IMR-90 (cell line): ENCODE measurements at regions not wholly inside any gene's neighbourhood (a gene's known extent, or its start where the extent isn't known, plus 50 kb on each side); places are given as distances from the start of the nearest gene placed in this dataset.

Experiments
- ATAC-seq: fragments of 200-7000 bp; cut with Tn5 transposase; 2 replicates; pipeline ENCODE4 v1.9.1; 2020; ENCODE audit warnings: low read depth, mild to moderate bottlenecking, moderate library complexity
- BruUV-seq: library from RNA; stranded (reverse); fragments of 400-500 nt; replicated peaks from 2 replicates; lab custom pipeline; 2021; lab: Mats Ljungman, UMichigan
- CTCF ChIA-PET: fragments of 300-600 bp; formaldehyde crosslinking; extraction: SDS; loops from one replicate; lab custom pipeline; 2021; ENCODE audit warnings: antibody characterized with exemption; lab: Yijun Ruan, JAX
- POLR2A ChIA-PET: fragments of 300-600 bp; sonication (Branson Sonifier 250); formaldehyde crosslinking; loops from one replicate; lab custom pipeline; 2022; ENCODE audit warnings: antibody characterized with exemption; ENCODE audit not compliant: unreplicated experiment; lab: Charles Lee
- DNase-seq: peaks from one replicate; pipeline ENCODE4 v3.0.0; 2013
- H2AFZ ChIP-seq: replicated peaks from 2 replicates; pipeline ENCODE3; 2013; ENCODE audit warnings: low read length, mild to moderate bottlenecking; ENCODE audit not compliant: poor library complexity
- H2AK5ac ChIP-seq: 2 replicates; pipeline ENCODE4 v1.6.1; 2013; ENCODE audit warnings: low read depth, low read length, inconsistent platforms
- H2AK9ac ChIP-seq: replicated peaks from 2 replicates; pipeline ENCODE3; 2013; ENCODE audit warnings: mild to moderate bottlenecking, low read depth, low read length, moderate library complexity; ENCODE audit not compliant: poor library complexity
- H2BK120ac ChIP-seq: 2 replicates; pipeline ENCODE4 v1.6.1; 2013; ENCODE audit warnings: low read depth, low read length, inconsistent platforms
- H2BK15ac ChIP-seq: 3 replicates; pipeline ENCODE4 v1.6.1; 2013; ENCODE audit warnings: low read depth, low read length, inconsistent platforms
- H2BK20ac ChIP-seq: 2 replicates; pipeline ENCODE4 v1.6.1; 2013; ENCODE audit warnings: low read depth, mild to moderate bottlenecking, inconsistent platforms, low read length, moderate library complexity
- H2BK5ac ChIP-seq: 2 replicates; pipeline ENCODE4 v1.6.1; 2013; ENCODE audit warnings: mild to moderate bottlenecking, low read depth, low read length, inconsistent platforms; ENCODE audit not compliant: poor library complexity, severe bottlenecking
- H3K14ac ChIP-seq: replicated peaks from 2 replicates; pipeline ENCODE4 v1.6.1; 2013; ENCODE audit warnings: low read depth, low read length, inconsistent platforms
- H3K18ac ChIP-seq: 2 replicates; pipeline ENCODE4 v1.6.1; 2013; ENCODE audit warnings: low read depth, low read length, control low read depth
- H3K23ac ChIP-seq: 2 replicates; pipeline ENCODE4 v1.6.1; 2013; ENCODE audit warnings: low read depth, low read length, inconsistent platforms
- H3K27ac ChIP-seq: 2 replicates; pipeline ENCODE4 v1.5.1; 2013; ENCODE audit warnings: mild to moderate bottlenecking, control low read depth, low read length; ENCODE audit not compliant: insufficient read depth
- H3K27me3 ChIP-seq: 2 replicates; pipeline ENCODE4 v1.6.1; 2013; ENCODE audit warnings: low read length; ENCODE audit not compliant: control insufficient read depth, insufficient read depth
- H3K36me3 ChIP-seq: 2 replicates; pipeline ENCODE4 v1.6.1; 2013; ENCODE audit warnings: low read length, mixed read lengths; ENCODE audit not compliant: control insufficient read depth, insufficient read depth
- H3K4ac ChIP-seq: 2 replicates; pipeline ENCODE4 v1.6.1; 2013; ENCODE audit warnings: low read depth, low read length, inconsistent platforms
- H3K4me1 ChIP-seq: 2 replicates; pipeline ENCODE4 v1.6.1; 2013; ENCODE audit warnings: low read length, mixed read lengths; ENCODE audit not compliant: control insufficient read depth, insufficient read depth
- H3K4me2 ChIP-seq: 2 replicates; pipeline ENCODE4 v1.6.1; 2013; ENCODE audit warnings: low read depth, mild to moderate bottlenecking, control low read depth, low read length, moderate library complexity
- H3K4me3 ChIP-seq: 2 replicates; pipeline ENCODE4 v1.5.1; 2013; ENCODE audit warnings: low read depth, mild to moderate bottlenecking, control low read depth, low read length, moderate library complexity; ENCODE audit not compliant: insufficient read depth
- H3K56ac ChIP-seq: 2 replicates; pipeline ENCODE4 v1.6.1; 2013; ENCODE audit warnings: low read length, inconsistent platforms; ENCODE audit not compliant: insufficient read depth; ENCODE audit errors: extremely low read depth
- H3K79me1 ChIP-seq, 2 experiments: 2 replicates each; pipeline ENCODE4 v1.6.1; 2013; ENCODE audit warnings: low read length in 2 of 2, inconsistent platforms in 1 of 2, low read depth in 1 of 2
- H3K9ac ChIP-seq: 2 replicates; pipeline ENCODE4 v1.6.1; 2013; ENCODE audit warnings: low read depth, low read length, control low read depth
- H3K9me1 ChIP-seq: 2 replicates; pipeline ENCODE4 v1.6.1; 2013; ENCODE audit warnings: low read length, inconsistent platforms; ENCODE audit not compliant: insufficient read depth
- H3K9me3 ChIP-seq: 2 replicates; pipeline ENCODE4 v1.6.1; 2013; ENCODE audit warnings: low read length; ENCODE audit not compliant: control insufficient read depth, insufficient read depth
- H4K20me1 ChIP-seq: 2 replicates; pipeline ENCODE4 v1.6.1; 2013; ENCODE audit warnings: low read length, inconsistent platforms; ENCODE audit not compliant: insufficient read depth
- H4K5ac ChIP-seq: 2 replicates; pipeline ENCODE4 v1.6.1; 2013; ENCODE audit warnings: mild to moderate bottlenecking, low read depth, low read length, control low read depth
- H4K8ac ChIP-seq, 2 experiments: 2 replicates each; pipeline ENCODE4 v1.6.1; 2013; ENCODE audit warnings: low read depth in 2 of 2, low read length in 2 of 2, control low read depth in 1 of 2, inconsistent platforms in 1 of 2
- H4K91ac ChIP-seq: 2 replicates; pipeline ENCODE4 v1.6.1; 2013; ENCODE audit warnings: low read depth, low read length, inconsistent platforms; ENCODE audit not compliant: insufficient read depth
- BHLHE40 ChIP-seq: fragments of 150-350 bp; IDR thresholded peaks from 2 replicates; pipeline ENCODE4 v1.6.1; 2016; ENCODE audit warnings: mild to moderate bottlenecking, low read depth, low read length
- CEBPB ChIP-seq: IDR thresholded peaks from 2 replicates; pipeline ENCODE4 v1.6.1; 2012; ENCODE audit warnings: low read depth, low read length, improper control_type of control experiment
- CHD1 ChIP-seq: IDR thresholded peaks from 2 replicates; pipeline ENCODE4 v1.6.1; 2012; ENCODE audit warnings: low read depth, low read length, improper control_type of control experiment
- CTCF ChIP-seq: conservative IDR thresholded peaks from 2 replicates; pipeline ENCODE4 v1.5.1; 2012; ENCODE audit warnings: mild to moderate bottlenecking, low read depth, low read length, improper control_type of control experiment
- ELK1 ChIP-seq: fragments of 150-350 bp; IDR thresholded peaks from 2 replicates; pipeline ENCODE4 v1.6.1; 2016; ENCODE audit warnings: low read depth, mild to moderate bottlenecking, low read length, moderate library complexity, borderline replicate concordance
- FOS ChIP-seq: fragments of 150-350 bp; IDR thresholded peaks from 2 replicates; pipeline ENCODE4 v1.6.1; 2016; ENCODE audit warnings: low read depth, low read length
- MAFK ChIP-seq: IDR thresholded peaks from 2 replicates; pipeline ENCODE4 v1.6.1; 2012; ENCODE audit warnings: low read depth, low read length, improper control_type of control experiment
- MAZ ChIP-seq: IDR thresholded peaks from 2 replicates; pipeline ENCODE4 v1.6.1; 2012; ENCODE audit warnings: low read depth, mild to moderate bottlenecking, low read length, improper control_type of control experiment, moderate library complexity, borderline replicate concordance
- MXI1 ChIP-seq: IDR thresholded peaks from 2 replicates; pipeline ENCODE4 v1.6.1; 2012; ENCODE audit warnings: low read depth, mild to moderate bottlenecking, low read length, moderate library complexity, borderline replicate concordance
- NFE2L2 ChIP-seq: fragments of 150-350 bp; IDR thresholded peaks from 2 replicates; pipeline ENCODE4 v1.6.1; 2016; ENCODE audit warnings: low read depth, mild to moderate bottlenecking, low read length
- POLR2A ChIP-seq: IDR thresholded peaks from 2 replicates; pipeline ENCODE4 v1.6.1; 2012; ENCODE audit warnings: mild to moderate bottlenecking, low read depth, low read length
- RAD21 ChIP-seq: IDR thresholded peaks from 2 replicates; pipeline ENCODE4 v1.6.1; 2012; ENCODE audit warnings: low read length, improper control_type of control experiment
- RCOR1 ChIP-seq: IDR thresholded peaks from 2 replicates; pipeline ENCODE4 v1.6.1; 2012; ENCODE audit warnings: mild to moderate bottlenecking, low read length, improper control_type of control experiment; ENCODE audit not compliant: insufficient replicate concordance
- SMC3 ChIP-seq: fragments of 150-350 bp; IDR thresholded peaks from 2 replicates; pipeline ENCODE4 v1.6.1; 2016; ENCODE audit warnings: low read depth, mild to moderate bottlenecking, antibody characterized with exemption, low read length, moderate library complexity
- USF2 ChIP-seq: fragments of 150-350 bp; IDR thresholded peaks from 2 replicates; pipeline ENCODE4 v1.6.1; 2017; ENCODE audit warnings: mild to moderate bottlenecking, antibody characterized with exemption, low read length, low read depth
- WGBS, 2 experiments: methylation state at CpG; one replicate each; pipeline versions ENCODE4 v1.1.5 to v1.1.7; 2013; ENCODE audit warnings: missing lambda C conversion rate in 2 of 2; ENCODE audit not compliant: insufficient read length in 1 of 2; ENCODE audit errors: extremely low coverage in 2 of 2; 5-methylcytosine and 5-hydroxymethylcytosine counted together
- dilution Hi-C: fragments of 300-500 bp; cut with HindIII; formaldehyde crosslinking; loops from one replicate; pipeline ENCODE4 v1.14.3; 2018; ENCODE audit warnings: low sequenced_read_pairs; ENCODE audit not compliant: unreplicated experiment
- in situ Hi-C: fragments of 300-500 bp; cut with MboI; formaldehyde crosslinking; loops from 3 replicates; pipeline ENCODE4 v1.14.3; 2019; ENCODE audit warnings: low sequenced_read_pairs, inconsistent platforms, mixed read lengths
- intact Hi-C: fragments of 100-400 bp; cut with micrococcal nuclease; formaldehyde crosslinking; loops from 2 replicates; pipeline ENCODE4 v1.10.0; 2022

GRCh38 chr1:193806079-193807048 lies 620.0 kb upstream of the B3GALT2 start:
- Histone ChIP-seq H2BK5ac (no peak overlapping the region), H3K36me3 (no peaks in the 10 kb centered on the region), H3K56ac (no peak overlapping the region), H4K20me1 (no peaks in the 10 kb centered on the region), H4K5ac (no peak overlapping the region), H3K23ac (no peak overlapping the region), H2AK5ac (no peak overlapping the region), H2BK20ac (no peak overlapping the region), H4K91ac (no peak overlapping the region), H3K4me3 (no peak overlapping the region), H3K9me3 (no peaks in the 10 kb centered on the region), H3K4ac (no peak overlapping the region), H3K9ac (no peak overlapping the region), H3K27ac (no peak overlapping the region), H3K9me1 (no peaks in the 10 kb centered on the region), H3K79me1 (no peaks in the 10 kb centered on the region), H3K4me2 (no peak overlapping the region), H3K18ac (no peak overlapping the region), H4K8ac (no peak overlapping the region), H2BK120ac (no peak overlapping the region), H3K14ac (no peak overlapping the region), H2AFZ (no peak overlapping the region), H2AK9ac (no peak overlapping the region), H3K27me3 (no peaks in the 10 kb centered on the region), H3K4me1 (no peaks in the 10 kb centered on the region), H2BK15ac (no peak overlapping the region)
- in situ Hi-C loops, result no loop called here
- DNase-seq (peak; percentile 38), ATAC-seq (peak; percentile 37)
- dilution Hi-C loops, result no loop called here
- no TSS peak for BruUV-seq
- ChIA-PET POLR2A (interaction anchor here (0.6 kb wide), 1 partner anchor 207 kb away, joined by 3 read pairs; no protein-coding TSS in a partner anchor), CTCF (no interaction called here)
- intact Hi-C loops, result no loop called here
- WGBS, 2 experiments, result no CpG with 5 or more reads among the region's 3 CpGs
- TF ChIP-seq RAD21 (no peak), NFE2L2 (no peak), POLR2A (no peak), CTCF (no peak), MAFK (no peak), SMC3 (no peak), ELK1 (no peak), FOS (no peak), USF2 (no peak), BHLHE40 (no peak), RCOR1 (no peak), MAZ (no peak), MXI1 (no peak), CHD1 (no peak), CEBPB (no peak)
